Karpas-422 (cell line): ENCODE measurements at regions not wholly inside any gene's neighbourhood (a gene's known extent, or its start where the extent isn't known, plus 50 kb on each side); places are given as distances from the start of the nearest gene placed in this dataset.

Experiments used
- DNase-seq: peaks from one replicate; pipeline ENCODE4 v3.0.0-alpha.2; 2015
- H2AFZ ChIP-seq: fragments of 200-600 bp; sonication (generic); 2 replicates; pipeline ENCODE4 v1.6.1; 2014; ENCODE audit warnings: antibody characterized with exemption, low read length, mixed read lengths
- H3K27ac ChIP-seq: fragments of 200-600 bp; sonication (generic); 2 replicates; pipeline ENCODE4 v1.5.1; 2014; ENCODE audit warnings: mild to moderate bottlenecking, low read length, moderate library complexity
- H3K27me3 ChIP-seq: fragments of 200-600 bp; sonication (generic); 2 replicates; pipeline ENCODE4 v1.6.1; 2014; ENCODE audit warnings: low read length, mixed read lengths
- H3K36me3 ChIP-seq: fragments of 200-600 bp; sonication (generic); 2 replicates; pipeline ENCODE4 v1.6.1; 2014; ENCODE audit warnings: low read length, mixed read lengths; ENCODE audit not compliant: insufficient read depth
- H3K4me1 ChIP-seq: fragments of 200-600 bp; sonication (generic); 2 replicates; pipeline ENCODE4 v1.6.1; 2014; ENCODE audit warnings: mild to moderate bottlenecking, low read length, mixed read lengths
- H3K4me2 ChIP-seq: fragments of 200-600 bp; sonication (generic); 2 replicates; pipeline ENCODE4 v1.6.1; 2014; ENCODE audit warnings: low read length, low read depth, mild to moderate bottlenecking; ENCODE audit not compliant: poor library complexity, severe bottlenecking
- H3K4me3 ChIP-seq: fragments of 200-600 bp; sonication (generic); 2 replicates; pipeline ENCODE4 v1.5.1; 2014; ENCODE audit warnings: mild to moderate bottlenecking, antibody characterized with exemption, low read length, mixed read lengths
- H3K79me2 ChIP-seq: fragments of 200-600 bp; sonication (generic); 2 replicates; pipeline ENCODE4 v1.6.1; 2014; ENCODE audit warnings: mild to moderate bottlenecking, low read length, mixed read lengths
- H3K9ac ChIP-seq: fragments of 200-600 bp; sonication (generic); 2 replicates; pipeline ENCODE4 v1.6.0; 2014; ENCODE audit warnings: low read length
- H3K9me2 ChIP-seq: fragments of 200-600 bp; sonication (generic), shearing (Covaris generic); replicated peaks from 2 replicates; pipeline ENCODE4 v1.6.0; 2014; ENCODE audit warnings: mild to moderate bottlenecking, low read length, moderate library complexity; ENCODE audit not compliant: insufficient read depth
- H3K9me3 ChIP-seq: fragments of 300-700, 200-600 bp; sonication (generic); 2 replicates; pipeline ENCODE4 v1.6.1; 2014; ENCODE audit warnings: low read length, mixed read lengths
- H4K20me1 ChIP-seq: fragments of 200-600 bp; sonication (generic); 2 replicates; pipeline ENCODE4 v1.6.1; 2014; ENCODE audit warnings: mild to moderate bottlenecking, antibody characterized with exemption, low read length, low read depth; ENCODE audit not compliant: insufficient read depth

DNA sequence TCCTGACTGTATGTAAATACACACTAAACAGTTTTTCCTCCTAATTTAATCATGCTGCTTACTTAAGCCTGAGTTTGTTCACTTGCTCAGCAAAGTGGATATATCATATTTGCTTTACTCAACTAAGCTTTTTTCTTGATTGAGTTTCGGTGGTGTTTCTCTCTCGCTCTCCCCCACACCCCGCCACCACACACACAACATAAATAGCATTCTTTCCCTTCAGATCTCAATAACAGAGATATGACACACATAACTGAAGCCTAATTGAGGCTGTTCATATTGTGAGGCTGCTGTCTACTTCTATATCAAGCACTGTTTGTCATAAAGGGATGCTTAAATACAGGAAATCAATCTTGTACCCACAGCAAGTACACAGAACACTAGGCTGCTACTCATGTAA lies 364.9 kb downstream of the FAT3 start:
- no peak overlapping the region for H2AFZ ChIP-seq
- no peak for DNase-seq
- no peak overlapping the region for H3K27ac ChIP-seq
- H3K4me1 ChIP-seq = no peaks in the 10 kb centered on the region
- H3K9me3 ChIP-seq = no peaks in the 10 kb centered on the region
- no peaks in the 10 kb centered on the region for H3K79me2 ChIP-seq
- H3K9ac ChIP-seq = no peak overlapping the region
- H3K27me3 ChIP-seq = 0 out of 2 replicates have a peak, but pooled peaks cover 2% of the 10 kb centered on the region
- H4K20me1 ChIP-seq = no peaks in the 10 kb centered on the region
- no peak overlapping the region for H3K4me2 ChIP-seq
- peaks cover 3% of the 10 kb centered on the region; the same call in 1 of the 2 replicates for H3K9me2 ChIP-seq
- H3K4me3 ChIP-seq = no peak overlapping the region
- no peaks in the 10 kb centered on the region for H3K36me3 ChIP-seq

- DNase-seq = no peak
- no peaks in the 10 kb centered on the region for H4K20me1 ChIP-seq
Measured at GRCh38 chr11:92591521-92591920, 366.9 kb downstream of the FAT3 start.

GRCh38 chr11:92594251-92594650 lies 369.6 kb downstream of the FAT3 start:
- Histone ChIP-seq H3K4me2 (no peak overlapping the region), H3K27ac (no peak overlapping the region), H3K36me3 (no peaks in the 10 kb centered on the region), H4K20me1 (no peaks in the 10 kb centered on the region), H3K4me1 (no peaks in the 10 kb centered on the region), H2AFZ (no peak overlapping the region), H3K4me3 (no peak overlapping the region), H3K79me2 (no peaks in the 10 kb centered on the region), H3K9me2 (peaks cover 20% of the 10 kb centered on the region; the same call in 1 of the 2 replicates), H3K27me3 (0 out of 2 replicates have a peak, but pooled peaks cover 2% of the 10 kb centered on the region), H3K9me3 (no peaks in the 10 kb centered on the region), H3K9ac (no peak overlapping the region)
- DNase-seq = no peak

More at GRCh38 chr11:92591521-92591920, 366.9 kb downstream of the FAT3 start:
- H3K36me3 ChIP-seq = no peaks in the 10 kb centered on the region
- no peaks in the 10 kb centered on the region for H3K9me3 ChIP-seq
- H3K4me3 ChIP-seq = no peak overlapping the region
- no peak overlapping the region for H3K9ac ChIP-seq
- no peak overlapping the region for H3K27ac ChIP-seq
- no peaks in the 10 kb centered on the region for H3K79me2 ChIP-seq
- 0 out of 2 replicates have a peak, but pooled peaks cover 2% of the 10 kb centered on the region for H3K27me3 ChIP-seq
- H3K4me1 ChIP-seq = no peaks in the 10 kb centered on the region
- H3K9me2 ChIP-seq = peaks cover 16% of the 10 kb centered on the region; the same call in 1 of the 2 replicates
- H3K4me2 ChIP-seq = no peak overlapping the region
- H2AFZ ChIP-seq = no peak overlapping the region

DNA sequence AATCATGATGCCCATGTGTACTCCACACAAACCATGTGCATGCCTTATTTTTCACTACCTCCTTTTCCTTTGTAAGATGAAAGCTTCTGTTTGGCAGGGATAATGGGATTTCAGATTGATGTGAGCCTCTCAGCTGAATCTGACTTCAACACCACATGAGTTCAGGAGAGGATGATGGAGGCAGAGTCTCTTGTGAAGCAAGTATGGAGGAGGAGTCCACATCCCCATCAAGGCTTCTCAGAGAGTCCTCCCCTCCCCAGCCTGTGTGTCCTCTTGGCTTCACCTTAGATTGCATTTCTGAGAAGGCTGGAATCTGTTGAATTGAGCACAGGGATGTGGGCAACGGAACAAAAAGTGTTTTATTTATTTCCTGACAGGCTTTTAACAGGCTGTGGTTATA lies 370.4 kb downstream of the FAT3 start:
- Histone ChIP-seq H4K20me1 (no peaks in the 10 kb centered on the region), H3K27me3 (no peaks in the 10 kb centered on the region), H3K4me1 (no peaks in the 10 kb centered on the region), H3K9me2 (peaks cover 20% of the 10 kb centered on the region; the same call in 1 of the 2 replicates), H3K4me2 (no peak overlapping the region), H3K9me3 (no peaks in the 10 kb centered on the region), H2AFZ (no peak overlapping the region), H3K4me3 (no peak overlapping the region), H3K36me3 (no peaks in the 10 kb centered on the region), H3K9ac (no peak overlapping the region), H3K27ac (no peak overlapping the region), H3K79me2 (no peaks in the 10 kb centered on the region)
- DNase-seq = no peak

GRCh38 chr11:92596596-92597317 lies 372.1 kb downstream of the FAT3 start:
- Histone ChIP-seq H3K27me3 (no peaks in the 10 kb centered on the region), H2AFZ (no peak overlapping the region), H3K9me3 (no peaks in the 10 kb centered on the region), H3K4me3 (no peak overlapping the region), H3K9ac (no peak overlapping the region), H3K36me3 (no peaks in the 10 kb centered on the region), H3K79me2 (no peaks in the 10 kb centered on the region), H3K9me2 (peaks cover 20% of the 10 kb centered on the region; the same call in 1 of the 2 replicates), H3K4me2 (no peak overlapping the region), H3K27ac (no peak overlapping the region), H3K4me1 (no peaks in the 10 kb centered on the region), H4K20me1 (no peaks in the 10 kb centered on the region)
- no peak for DNase-seq

DNA sequence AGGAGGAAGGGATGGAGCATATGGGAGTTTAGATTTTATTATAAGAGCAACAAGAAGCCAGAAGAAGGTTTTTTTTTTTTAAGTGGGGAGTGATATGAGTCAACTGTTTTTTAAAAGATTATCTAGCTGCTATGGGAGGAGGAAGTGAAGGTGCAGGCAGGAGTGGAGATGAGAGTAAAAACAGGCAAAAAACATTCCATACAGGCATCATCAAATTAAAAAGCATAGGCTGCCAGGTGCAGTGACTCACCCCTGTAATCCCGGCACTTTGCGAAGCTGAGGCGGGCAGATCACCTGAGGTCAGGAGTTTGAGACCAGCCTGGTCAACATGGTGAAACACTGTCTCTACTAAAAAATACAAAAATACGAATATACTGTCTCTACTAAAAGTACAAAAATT lies 368.4 kb upstream of the MTNR1B start:
- H3K9ac ChIP-seq = no peak overlapping the region
- H3K4me1 ChIP-seq = no peaks in the 10 kb centered on the region
- no peak overlapping the region for H3K27ac ChIP-seq
- no peaks in the 10 kb centered on the region for H4K20me1 ChIP-seq
- no peak for DNase-seq
- no peaks in the 10 kb centered on the region for H3K27me3 ChIP-seq
- H3K4me3 ChIP-seq = no peak overlapping the region
- H3K79me2 ChIP-seq = no peaks in the 10 kb centered on the region
- no peak overlapping the region for H3K4me2 ChIP-seq
- no peaks in the 10 kb centered on the region for H3K9me3 ChIP-seq
- 0 out of 2 replicates have a peak, but pooled peaks cover 7% of the 10 kb centered on the region for H3K9me2 ChIP-seq
- H3K36me3 ChIP-seq = no peaks in the 10 kb centered on the region
- no peak overlapping the region for H2AFZ ChIP-seq

DNA sequence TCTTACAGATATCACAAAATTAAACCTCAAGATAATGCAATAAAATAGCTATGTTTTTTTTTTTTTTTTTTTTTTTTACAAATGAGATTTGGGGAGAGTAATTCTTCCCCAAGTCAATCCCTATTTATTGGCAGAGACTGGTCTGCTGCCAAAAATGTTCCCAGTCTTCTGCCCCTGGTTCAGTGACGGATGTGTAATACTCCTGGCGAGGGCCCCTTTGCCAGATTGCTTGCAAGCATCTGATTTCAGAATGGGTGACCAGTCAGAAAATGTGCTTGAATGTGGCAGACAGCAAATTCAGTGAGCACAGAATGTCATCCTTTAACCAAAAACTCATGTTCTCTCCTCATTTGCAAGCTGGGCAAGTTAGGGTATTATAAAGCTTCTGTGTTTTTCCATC lies 363.8 kb upstream of the MTNR1B start:
- no peak for DNase-seq
- no peaks in the 10 kb centered on the region for H3K9me3 ChIP-seq
- no peaks in the 10 kb centered on the region for H3K36me3 ChIP-seq
- no peak overlapping the region for H3K9ac ChIP-seq
- H3K9me2 ChIP-seq = 0 out of 2 replicates have a peak, but pooled peaks cover 2% of the 10 kb centered on the region
- H2AFZ ChIP-seq = no peak overlapping the region
- no peaks in the 10 kb centered on the region for H3K79me2 ChIP-seq
- H3K27ac ChIP-seq = no peak overlapping the region
- no peaks in the 10 kb centered on the region for H3K4me1 ChIP-seq
- no peak overlapping the region for H3K4me3 ChIP-seq
- no peaks in the 10 kb centered on the region for H4K20me1 ChIP-seq
- no peaks in the 10 kb centered on the region for H3K27me3 ChIP-seq
- H3K4me2 ChIP-seq = no peak overlapping the region

DNA sequence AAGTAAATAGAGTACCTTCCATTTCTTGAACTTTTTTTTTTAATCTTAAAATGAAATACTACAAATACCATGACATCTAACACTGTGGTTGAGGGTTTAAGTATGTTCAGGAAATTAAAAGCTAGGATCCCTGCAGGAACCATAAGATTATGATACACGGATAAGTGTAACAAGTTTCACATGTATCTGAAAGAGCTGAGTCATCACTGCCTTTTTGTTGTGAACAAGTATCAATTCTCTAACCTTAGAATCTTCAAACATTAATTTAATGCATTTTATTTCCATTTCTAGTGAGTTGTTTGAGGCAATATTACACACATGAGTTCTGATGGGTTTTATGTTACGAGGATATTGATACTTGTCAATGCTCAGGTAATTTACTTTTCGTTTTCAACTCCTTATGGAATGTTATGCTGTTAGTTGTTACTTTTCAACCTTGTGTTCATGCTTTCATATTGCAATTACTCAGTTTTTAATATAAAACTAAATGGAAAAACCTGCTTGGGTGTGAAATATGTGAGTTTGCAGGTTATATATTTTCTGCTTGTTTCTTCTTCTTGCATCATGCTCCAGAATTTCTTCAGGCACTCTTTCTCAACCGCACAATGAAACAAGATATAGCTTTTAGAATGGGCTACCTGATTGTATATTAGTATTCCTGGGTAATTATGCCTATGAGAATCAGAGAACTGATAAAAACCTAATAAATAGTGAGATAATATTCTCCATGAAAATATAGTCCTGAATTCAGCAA lies 361.3 kb upstream of the MTNR1B start:
- H3K79me2 ChIP-seq = no peaks in the 10 kb centered on the region
- H3K9me3 ChIP-seq = no peaks in the 10 kb centered on the region
- no peaks in the 10 kb centered on the region for H4K20me1 ChIP-seq
- H3K4me1 ChIP-seq = no peaks in the 10 kb centered on the region
- no peak overlapping the region for H3K4me3 ChIP-seq
- no peaks in the 10 kb centered on the region for H3K36me3 ChIP-seq
- no peak overlapping the region for H3K4me2 ChIP-seq
- no peak overlapping the region for H3K9ac ChIP-seq
- 0 out of 2 replicates have a peak, but pooled peaks cover 3% of the 10 kb centered on the region for H3K9me2 ChIP-seq
- H2AFZ ChIP-seq = no peak overlapping the region
- H3K27ac ChIP-seq = no peak overlapping the region
- no peak for DNase-seq
- no peaks in the 10 kb centered on the region for H3K27me3 ChIP-seq
